Smooth muscle cell (in vitro differentiated cells): ENCODE measurements at regions not wholly inside any gene's neighbourhood (a gene's known extent, or its start where the extent isn't known, plus 50 kb on each side); places are given as distances from the start of the nearest gene placed in this dataset.

Experiments
- DNase-seq: peaks from one replicate; lab custom pipeline; 2025; ENCODE audit not compliant: unreplicated experiment; lab: John Stamatoyannopoulos, UW
- H2AFZ ChIP-seq: fragments of 200-600 bp; sonication (generic); 2 replicates; pipeline ENCODE4 v1.6.0; 2016; ENCODE audit warnings: antibody characterized with exemption, low read depth, mild to moderate bottlenecking
- H3F3A ChIP-seq: fragments of 200-600 bp; sonication (generic); 2 replicates; pipeline ENCODE4 v1.6.0; 2017; ENCODE audit warnings: antibody characterized with exemption, low read depth
- H3K27ac ChIP-seq: fragments of 200-600 bp; sonication (generic); 2 replicates; pipeline ENCODE4 v1.5.1; 2016; ENCODE audit warnings: low read depth, mild to moderate bottlenecking
- H3K27me3 ChIP-seq: fragments of 200-600 bp; sonication (generic); 2 replicates; pipeline ENCODE4 v1.6.1; 2016; ENCODE audit warnings: low read depth, mild to moderate bottlenecking
- H3K36me3 ChIP-seq: fragments of 200-600 bp; sonication (generic); 2 replicates; pipeline ENCODE4 v1.5.1; 2016; ENCODE audit warnings: low read depth
- H3K4me1 ChIP-seq: fragments of 200-600 bp; sonication (generic); 2 replicates; pipeline ENCODE4 v1.5.1; 2016; ENCODE audit warnings: low read depth
- H3K4me2 ChIP-seq: fragments of 200-600 bp; sonication (generic); 2 replicates; pipeline ENCODE4 v1.6.0; 2016; ENCODE audit warnings: mild to moderate bottlenecking
- H3K4me3 ChIP-seq: fragments of 200-600 bp; sonication (generic); 2 replicates; pipeline ENCODE4 v1.5.1; 2016; ENCODE audit warnings: mild to moderate bottlenecking
- H3K79me2 ChIP-seq: fragments of 200-600 bp; sonication (generic); 2 replicates; pipeline ENCODE4 v1.6.0; 2016; ENCODE audit warnings: low read depth, mild to moderate bottlenecking
- H3K9ac ChIP-seq: fragments of 200-600 bp; sonication (generic); 2 replicates; pipeline ENCODE4 v1.6.0; 2016; ENCODE audit warnings: low read depth
- H3K9me3 ChIP-seq: fragments of 200-600 bp; sonication (generic); replicated peaks from 2 replicates; pipeline ENCODE4 v1.5.1; 2016; ENCODE audit warnings: low read depth
- H4K20me1 ChIP-seq: fragments of 200-600 bp; sonication (generic); 2 replicates; pipeline ENCODE4 v1.6.0; 2016; ENCODE audit warnings: low read depth
- WGBS: methylation state at CpG from one replicate; pipeline ENCODE4 v1.1.7; 2016; ENCODE audit warnings: low lambda C conversion rate; 5-methylcytosine and 5-hydroxymethylcytosine counted together
- TF ChIP-seq, protein P1 (sequence below): fragments of 200-600 bp; sonication (generic); IDR thresholded peaks from 2 replicates; pipeline ENCODE4 v1.5.1; 2017; ENCODE audit warnings: borderline replicate concordance, mild to moderate bottlenecking, antibody characterized with exemption; ENCODE audit not compliant: insufficient read depth, poor library complexity, severe bottlenecking

DNA sequence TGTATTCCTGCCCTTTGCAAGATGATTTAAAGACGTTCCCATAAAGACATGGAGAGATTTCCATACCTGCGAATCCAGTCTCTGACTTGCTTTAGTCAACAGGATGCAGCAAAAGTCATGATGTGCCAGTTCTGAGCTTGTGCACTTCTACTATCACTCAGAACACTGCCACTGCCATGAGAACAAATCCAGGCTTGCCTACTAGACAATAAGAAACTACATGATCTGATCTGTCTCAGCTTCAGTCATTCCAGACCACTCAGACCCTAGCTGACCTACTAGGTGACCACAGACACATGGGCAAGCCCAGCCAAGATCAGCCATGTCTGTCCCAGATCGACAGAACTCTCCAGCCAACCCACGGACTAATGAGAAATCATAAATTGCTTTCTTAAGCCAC is 219.2 kb downstream of the RRAGC start:
- TF ChIP-seq, protein P1, sequence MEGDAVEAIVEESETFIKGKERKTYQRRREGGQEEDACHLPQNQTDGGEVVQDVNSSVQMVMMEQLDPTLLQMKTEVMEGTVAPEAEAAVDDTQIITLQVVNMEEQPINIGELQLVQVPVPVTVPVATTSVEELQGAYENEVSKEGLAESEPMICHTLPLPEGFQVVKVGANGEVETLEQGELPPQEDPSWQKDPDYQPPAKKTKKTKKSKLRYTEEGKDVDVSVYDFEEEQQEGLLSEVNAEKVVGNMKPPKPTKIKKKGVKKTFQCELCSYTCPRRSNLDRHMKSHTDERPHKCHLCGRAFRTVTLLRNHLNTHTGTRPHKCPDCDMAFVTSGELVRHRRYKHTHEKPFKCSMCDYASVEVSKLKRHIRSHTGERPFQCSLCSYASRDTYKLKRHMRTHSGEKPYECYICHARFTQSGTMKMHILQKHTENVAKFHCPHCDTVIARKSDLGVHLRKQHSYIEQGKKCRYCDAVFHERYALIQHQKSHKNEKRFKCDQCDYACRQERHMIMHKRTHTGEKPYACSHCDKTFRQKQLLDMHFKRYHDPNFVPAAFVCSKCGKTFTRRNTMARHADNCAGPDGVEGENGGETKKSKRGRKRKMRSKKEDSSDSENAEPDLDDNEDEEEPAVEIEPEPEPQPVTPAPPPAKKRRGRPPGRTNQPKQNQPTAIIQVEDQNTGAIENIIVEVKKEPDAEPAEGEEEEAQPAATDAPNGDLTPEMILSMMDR, result no peak
- Histone ChIP-seq H3K4me3 (no peak overlapping the region), H3K9ac (no peak overlapping the region), H3K4me1 (no peaks in the 10 kb centered on the region), H3K4me2 (no peak overlapping the region), H4K20me1 (no peaks in the 10 kb centered on the region), H2AFZ (no peak overlapping the region), H3K9me3 (no peaks in the 10 kb centered on the region), H3K27me3 (no peaks in the 10 kb centered on the region), H3K79me2 (no peaks in the 10 kb centered on the region), H3K36me3 (no peaks in the 10 kb centered on the region), H3K27ac (no peak overlapping the region), H3F3A (no peaks in the 10 kb centered on the region)
- DNase-seq, result no peak
- WGBS, result 86% methylated on average over 4 of the region's 4 CpGs

DNA sequence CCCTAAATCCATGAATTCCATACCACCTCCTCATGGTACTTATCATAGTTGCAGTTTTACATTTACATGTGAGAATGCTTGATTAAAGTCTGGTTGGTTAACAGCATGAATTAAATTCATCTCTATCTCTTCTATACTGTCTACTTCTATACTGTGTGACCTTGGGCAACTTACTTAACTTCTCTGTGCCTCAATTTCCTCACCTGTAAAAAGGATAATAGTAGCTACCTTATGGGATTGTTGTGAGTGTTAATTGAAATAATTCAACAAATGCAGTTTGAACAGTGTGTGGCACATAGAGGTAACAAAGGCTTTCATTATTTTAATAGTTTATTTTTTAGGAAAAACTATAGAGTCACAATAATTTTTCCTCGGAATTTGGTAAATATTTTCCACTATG is 231.3 kb downstream of the RRAGC start:
- no peaks in the 10 kb centered on the region for H4K20me1 ChIP-seq
- H3K79me2 ChIP-seq, result no peaks in the 10 kb centered on the region
- no peaks in the 10 kb centered on the region for H3K36me3 ChIP-seq
- peaks cover 17% of the 10 kb centered on the region for H3K27me3 ChIP-seq
- H3F3A ChIP-seq, result no peaks in the 10 kb centered on the region
- H3K27ac ChIP-seq, result no peak overlapping the region
- H3K4me1 ChIP-seq, result no peaks in the 10 kb centered on the region
- WGBS, result 68% methylated on average over 1 of the region's 1 CpG
- H3K4me3 ChIP-seq, result no peak overlapping the region
- DNase-seq, result no peak
- no peak overlapping the region for H3K9ac ChIP-seq
- TF ChIP-seq, protein P1, result no peak
- H3K4me2 ChIP-seq, result no peak overlapping the region
- H2AFZ ChIP-seq, result no peak overlapping the region
- no peaks in the 10 kb centered on the region for H3K9me3 ChIP-seq

DNA sequence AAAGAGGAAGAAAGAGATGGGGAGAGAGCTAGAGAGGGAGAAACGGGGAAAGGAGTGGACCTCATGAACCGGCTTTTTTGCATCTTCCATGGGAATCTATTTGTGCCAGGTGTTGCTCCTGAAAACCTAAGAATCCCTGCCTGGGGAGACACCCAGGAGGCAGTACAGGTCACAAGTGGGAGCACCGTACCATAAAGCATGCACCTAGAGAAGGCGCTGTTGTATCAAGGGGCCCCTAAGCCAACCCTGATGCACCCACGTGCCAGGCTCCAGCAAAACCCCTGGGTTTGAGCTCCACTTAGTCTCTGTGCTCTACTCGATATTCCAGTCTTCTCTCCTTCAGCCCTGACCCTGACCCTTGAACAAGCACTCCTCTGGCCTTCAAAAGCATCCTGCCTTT is 233.6 kb downstream of the RRAGC start:
- H4K20me1 ChIP-seq, result no peaks in the 10 kb centered on the region
- no peaks in the 10 kb centered on the region for H3K9me3 ChIP-seq
- no peaks in the 10 kb centered on the region for H3K79me2 ChIP-seq
- H3K4me2 ChIP-seq, result no peak overlapping the region
- H3F3A ChIP-seq, result no peaks in the 10 kb centered on the region
- H3K9ac ChIP-seq, result no peak overlapping the region
- H3K27ac ChIP-seq, result no peak overlapping the region
- H3K4me3 ChIP-seq, result no peak overlapping the region
- DNase-seq, result no peak
- TF ChIP-seq, protein P1, result no peak
- H3K36me3 ChIP-seq, result no peaks in the 10 kb centered on the region
- peaks cover 27% of the 10 kb centered on the region for H3K27me3 ChIP-seq
- H3K4me1 ChIP-seq, result no peaks in the 10 kb centered on the region
- WGBS, result 77% methylated on average over 6 of the region's 6 CpGs
- no peak overlapping the region for H2AFZ ChIP-seq

DNA sequence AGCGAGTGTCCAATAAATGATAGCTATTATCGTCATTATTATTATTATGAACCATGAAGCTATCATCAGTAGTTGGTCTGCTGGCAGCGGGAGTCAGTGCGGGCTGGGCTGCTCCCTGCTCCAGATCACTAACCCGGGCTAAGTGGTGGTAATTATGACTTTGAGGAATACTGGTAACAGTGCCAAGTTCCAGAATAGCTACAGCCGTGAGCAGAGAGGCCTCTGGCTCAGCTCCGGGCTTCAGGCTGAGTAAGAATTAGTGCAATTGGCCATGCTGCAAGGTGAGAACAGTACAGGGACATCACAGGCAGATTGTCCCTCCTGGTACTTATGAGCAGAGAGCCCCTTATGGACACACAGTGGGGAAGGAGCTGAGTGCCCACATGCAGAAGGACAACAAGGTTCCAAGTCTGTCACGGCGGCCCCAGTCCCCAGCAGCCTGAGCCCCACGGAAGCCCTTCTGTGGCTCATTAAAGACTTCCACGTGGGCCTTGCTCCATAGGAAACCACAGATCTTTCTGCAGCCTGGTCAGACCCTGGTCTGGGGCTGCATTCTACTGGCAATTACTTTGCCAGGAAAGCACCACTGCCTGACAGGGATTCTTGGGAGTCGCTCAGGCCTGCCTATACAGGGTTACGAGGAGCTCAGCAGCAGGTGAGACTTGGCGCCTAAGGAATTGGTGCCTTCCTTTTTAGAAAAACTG is 235.1 kb downstream of the RRAGC start:
- no peaks in the 10 kb centered on the region for H3K4me1 ChIP-seq
- H3K27me3 ChIP-seq, result peaks cover 27% of the 10 kb centered on the region
- H3K27ac ChIP-seq, result no peak overlapping the region
- TF ChIP-seq, protein P1, result no peak
- WGBS, result 91% methylated on average over 14 of the region's 14 CpGs
- H2AFZ ChIP-seq, result no peak overlapping the region
- H3K9ac ChIP-seq, result no peak overlapping the region
- H3K36me3 ChIP-seq, result no peaks in the 10 kb centered on the region
- H3K4me2 ChIP-seq, result no peak overlapping the region
- H4K20me1 ChIP-seq, result no peaks in the 10 kb centered on the region
- H3K9me3 ChIP-seq, result no peaks in the 10 kb centered on the region
- no peaks in the 10 kb centered on the region for H3K79me2 ChIP-seq
- H3F3A ChIP-seq, result no peaks in the 10 kb centered on the region
- DNase-seq, result no peak
- no peak overlapping the region for H3K4me3 ChIP-seq
